PC-9 (cell line): ENCODE measurements at regions not wholly inside any gene's neighbourhood (a gene's known extent, or its start where the extent isn't known, plus 50 kb on each side); places are given as distances from the start of the nearest gene placed in this dataset.

ENCODE experiments used
- BruUV-seq: library from RNA; stranded (reverse); fragments of 400-500 nt; replicated peaks from 2 replicates; lab custom pipeline; 2021; lab: Mats Ljungman, UMichigan
- CTCF ChIA-PET: fragments of 300-600 bp; sonication (Branson Sonifier 250); formaldehyde crosslinking; loops from one replicate; lab custom pipeline; 2022; ENCODE audit warnings: antibody characterized with exemption; lab: Charles Lee
- POLR2A ChIA-PET: fragments of 300-600 bp; sonication (Branson Sonifier 250); formaldehyde crosslinking; loops from one replicate; lab custom pipeline; 2022; ENCODE audit warnings: antibody characterized with exemption; ENCODE audit not compliant: unreplicated experiment; lab: Charles Lee
- DNase-seq, 2 experiments: peaks; one replicate each; pipeline versions ENCODE4 v3.0.0 to v3.0.0-alpha.2; 2015 to 2022; ENCODE audit warnings: mixed read lengths in 1 of 2
- H2AFZ ChIP-seq: fragments of 200-600 bp; sonication (generic); 2 replicates; pipeline ENCODE4 v1.8.1; 2017; ENCODE audit warnings: antibody characterized with exemption
- H3F3A ChIP-seq: fragments of 200-600 bp; sonication (generic); 2 replicates; pipeline ENCODE4 v1.8.1; 2017; ENCODE audit warnings: antibody characterized with exemption, mild to moderate bottlenecking, low read depth; ENCODE audit not compliant: insufficient read depth
- H3K27ac ChIP-seq: fragments of 200-600 bp; sonication (generic); 2 replicates; pipeline ENCODE4 v1.6.1; 2016; ENCODE audit warnings: mixed run types
- H3K27me3 ChIP-seq: fragments of 200-600 bp; sonication (generic); 2 replicates; pipeline ENCODE4 v1.6.1; 2016; ENCODE audit warnings: low read depth, mixed run types; ENCODE audit not compliant: insufficient read depth
- H3K36me3 ChIP-seq: fragments of 200-600 bp; sonication (generic); 2 replicates; pipeline ENCODE4 v1.6.1; 2016; ENCODE audit warnings: low read depth, mixed run types
- H3K4me1 ChIP-seq: fragments of 200-600 bp; sonication (generic); replicated peaks from 2 replicates; pipeline ENCODE4 v1.6.1; 2016; ENCODE audit warnings: mixed run types; ENCODE audit not compliant: insufficient read depth
- H3K4me2 ChIP-seq: fragments of 200-600 bp; sonication (generic); 2 replicates; pipeline ENCODE4 v1.6.1; 2017; ENCODE audit warnings: mixed run types
- H3K4me3 ChIP-seq: fragments of 200-600 bp; sonication (generic); 2 replicates; pipeline ENCODE4 v1.6.1; 2016; ENCODE audit warnings: mixed run types
- H3K79me2 ChIP-seq: fragments of 200-600 bp; sonication (generic); 2 replicates; pipeline ENCODE4 v1.6.1; 2017; ENCODE audit warnings: low read depth, mixed run types
- H3K9me2 ChIP-seq: fragments of 200-600 bp; sonication (generic); 2 replicates; pipeline ENCODE4 v1.8.1; 2017; ENCODE audit warnings: mild to moderate bottlenecking; ENCODE audit not compliant: insufficient read depth
- H3K9me3 ChIP-seq: fragments of 200-600 bp; sonication (generic); 2 replicates; pipeline ENCODE4 v1.8.1; 2016; ENCODE audit warnings: low read depth; ENCODE audit not compliant: insufficient read depth
- H4K20me1 ChIP-seq: fragments of 200-600 bp; sonication (generic); 2 replicates; pipeline ENCODE4 v1.8.1; 2017; ENCODE audit not compliant: insufficient read depth
- CTCF ChIP-seq: fragments of 200-600 bp; sonication (generic); conservative IDR thresholded peaks from 2 replicates; pipeline ENCODE4 v1.6.1; 2017; ENCODE audit warnings: mixed run types, antibody characterized with exemption, mild to moderate bottlenecking, moderate library complexity
- EZH2 ChIP-seq: fragments of 200-600 bp; sonication (generic); IDR thresholded peaks from 2 replicates; pipeline ENCODE4 v1.8.0; 2017; ENCODE audit warnings: antibody characterized with exemption, low read depth
- intact Hi-C: fragments of 100-400 bp; cut with micrococcal nuclease; formaldehyde crosslinking; loops from one replicate; pipeline ENCODE4 v1.10.0; 2022; ENCODE audit not compliant: unreplicated experiment

GRCh38 chr22:27672721-27673418, 128.7 kb downstream of the MN1 start:
- Histone ChIP-seq H3K4me2 (no peak overlapping the region), H2AFZ (no peak overlapping the region), H3K27ac (no peak overlapping the region), H3K36me3 (no peaks in the 10 kb centered on the region), H3K79me2 (no peaks in the 10 kb centered on the region), H3K4me3 (no peak overlapping the region), H3K4me1 (peaks cover 33% of the 10 kb centered on the region), H3K9me3 (no peaks in the 10 kb centered on the region), H3F3A (peaks cover 22% of the 10 kb centered on the region), H4K20me1 (no peaks in the 10 kb centered on the region), H3K27me3 (no peaks in the 10 kb centered on the region), H3K9me2 (no peaks in the 10 kb centered on the region)
- ChIA-PET CTCF (no interaction called here), POLR2A (no interaction called here)
- intact Hi-C loops, result no loop called here
- no peak for DNase-seq
- BruUV-seq, result no TSS peak
- TF ChIP-seq EZH2 (no peak), CTCF (no peak)

GRCh38 chr22:27673839-27674238, 127.7 kb downstream of the MN1 start:
- H3K9me2 ChIP-seq, result no peaks in the 10 kb centered on the region
- ChIA-PET CTCF (no interaction called here), POLR2A (no interaction called here)
- no peaks in the 10 kb centered on the region for H3K79me2 ChIP-seq
- no peak overlapping the region for H3K4me3 ChIP-seq
- peaks cover 20% of the 10 kb centered on the region for H3F3A ChIP-seq
- H3K27me3 ChIP-seq, result no peaks in the 10 kb centered on the region
- H3K4me2 ChIP-seq, result no peak overlapping the region
- no peak overlapping the region for H3K27ac ChIP-seq
- DNase-seq, result no peak
- no peaks in the 10 kb centered on the region for H3K36me3 ChIP-seq
- no peaks in the 10 kb centered on the region for H3K9me3 ChIP-seq
- peaks cover 25% of the 10 kb centered on the region for H3K4me1 ChIP-seq
- BruUV-seq, result no TSS peak
- no peaks in the 10 kb centered on the region for H4K20me1 ChIP-seq
- intact Hi-C loops, result no loop called here
- H2AFZ ChIP-seq, result no peak overlapping the region
- TF ChIP-seq CTCF (no peak), EZH2 (no peak)

GRCh38 chr22:27674261-27674923, 127.2 kb downstream of the MN1 start:
- no peak for DNase-seq
- intact Hi-C loops, result no loop called here
- no peak overlapping the region for H2AFZ ChIP-seq
- no peaks in the 10 kb centered on the region for H4K20me1 ChIP-seq
- H3F3A ChIP-seq, result peaks cover 16% of the 10 kb centered on the region
- no peaks in the 10 kb centered on the region for H3K36me3 ChIP-seq
- H3K4me3 ChIP-seq, result no peak overlapping the region
- no peaks in the 10 kb centered on the region for H3K9me3 ChIP-seq
- H3K4me2 ChIP-seq, result no peak overlapping the region
- TF ChIP-seq CTCF, result no peak
- TF ChIP-seq EZH2, result no peak
- ChIA-PET POLR2A (no interaction called here), CTCF (no interaction called here)
- H3K4me1 ChIP-seq, result peaks cover 21% of the 10 kb centered on the region
- no peaks in the 10 kb centered on the region for H3K79me2 ChIP-seq
- H3K27me3 ChIP-seq, result no peaks in the 10 kb centered on the region
- H3K9me2 ChIP-seq, result no peaks in the 10 kb centered on the region
- no TSS peak for BruUV-seq
- H3K27ac ChIP-seq, result no peak overlapping the region
